HCT116 (cell line): ENCODE measurements at regions not wholly inside any gene's neighbourhood (a gene's known extent, or its start where the extent isn't known, plus 50 kb on each side); places are given as distances from the start of the nearest gene placed in this dataset.

Experiments used
- ATAC-seq: fragments of 200-7000 bp; cut with Tn5 transposase; 2 replicates; pipeline ENCODE4 v1.9.1; 2020; ENCODE audit warnings: mild to moderate bottlenecking, moderate library complexity
- BruUV-seq: library from RNA; stranded (reverse); fragments of 400-500 nt; replicated peaks from 2 replicates; lab custom pipeline; 2021; lab: Mats Ljungman, UMichigan
- CTCF ChIA-PET: fragments of 300-600 bp; sonication (Branson Sonifier 250); formaldehyde crosslinking; loops from one replicate; lab custom pipeline; 2021; ENCODE audit warnings: antibody characterized with exemption; lab: Charles Lee
- POLR2A ChIA-PET: fragments of 300-600, 350-600 bp; sonication (Branson Sonifier 250); formaldehyde crosslinking; loops from one replicate; lab custom pipeline; 2021; ENCODE audit warnings: antibody characterized with exemption; lab: Charles Lee
- RAD21 ChIA-PET, 2 experiments: fragments of 300-600 bp; sonication (Branson Sonifier 250); formaldehyde crosslinking; loops; one replicate each; lab custom pipeline; 2023; ENCODE audit warnings: low total read pairs in 2 of 2; ENCODE audit not compliant: uncharacterized antibody in 2 of 2, unreplicated experiment in 2 of 2, low non-redundant PET in 1 of 2; lab: Charles Lee
- DNase-seq: peaks from one replicate; pipeline ENCODE4 v3.0.0-alpha.2; 2010; ENCODE audit warnings: low read depth, low spot score
- H2AFZ ChIP-seq: fragments of 200-600 bp; shearing (Covaris generic), sonication (generic); 2 replicates; pipeline ENCODE4 v1.6.1; 2017; ENCODE audit warnings: low read depth, mixed run types, mixed read lengths, antibody characterized with exemption, low read length; ENCODE audit not compliant: poor library complexity, severe bottlenecking
- H3K27ac ChIP-seq: 2 replicates; pipeline ENCODE4 v1.5.1; 2012; ENCODE audit warnings: low read depth, low read length
- H3K27me3 ChIP-seq: fragments of 200-600 bp; sonication (generic); 2 replicates; pipeline ENCODE4 v1.6.1; 2016; ENCODE audit warnings: mixed run types, low read length, mixed read lengths; ENCODE audit not compliant: insufficient read depth
- H3K36me3 ChIP-seq, 2 experiments: fragments of 200-500 bp in 1 of 2; fragments of 200-600 bp in 1 of 2; sonication (Bioruptor generic) in 1 of 2; sonication (generic) in 1 of 2; 2 replicates each; pipeline versions ENCODE4 v1.5.1 to v1.6.1; 2014 to 2016; ENCODE audit warnings: low read length in 2 of 2, inconsistent platforms in 1 of 2, mixed read lengths in 1 of 2, mixed run types in 1 of 2; ENCODE audit not compliant: insufficient read depth in 2 of 2, control insufficient read depth in 1 of 2
- H3K4me1 ChIP-seq, 2 experiments: fragments of 200-600 bp in 1 of 2; sonication (generic) in 1 of 2; 2 replicates each; pipeline versions ENCODE4 v1.5.1 to v1.6.1; 2012 to 2017; ENCODE audit warnings: low read length in 2 of 2, inconsistent platforms in 1 of 2, mild to moderate bottlenecking in 1 of 2, mixed read lengths in 1 of 2, mixed run types in 1 of 2, moderate library complexity in 1 of 2; ENCODE audit not compliant: insufficient read depth in 2 of 2, control insufficient read depth in 1 of 2
- H3K4me2 ChIP-seq: fragments of 200-600 bp; sonication (generic); 2 replicates; pipeline ENCODE4 v1.6.1; 2017; ENCODE audit warnings: mixed run types, low read length, mixed read lengths
- H3K4me3 ChIP-seq, 2 experiments: fragments of 200-600 bp in 1 of 2; sonication (generic) in 1 of 2; replicated peaks in 1 of 2; 2 replicates each; pipeline ENCODE4 v1.5.1; 2011 to 2016; ENCODE audit warnings: low read length in 2 of 2, control low read depth in 1 of 2, low read depth in 1 of 2, mild to moderate bottlenecking in 1 of 2, mixed read lengths in 1 of 2, mixed run types in 1 of 2
- H3K79me2 ChIP-seq: fragments of 200-600 bp; sonication (generic); 2 replicates; pipeline ENCODE4 v1.6.1; 2017; ENCODE audit warnings: mild to moderate bottlenecking, mixed run types, low read length, moderate library complexity, mixed read lengths; ENCODE audit not compliant: insufficient read depth
- H3K9ac ChIP-seq: fragments of 200-600 bp; sonication (generic); 2 replicates; pipeline ENCODE4 v1.6.1; 2016; ENCODE audit warnings: low read length, mixed read lengths
- H3K9me2 ChIP-seq: fragments of 200-600 bp; sonication (generic), shearing (Covaris generic); 2 replicates; pipeline ENCODE4 v1.6.1; 2017; ENCODE audit warnings: mixed run types, mild to moderate bottlenecking, moderate library complexity; ENCODE audit not compliant: insufficient read depth
- H3K9me3 ChIP-seq, 2 experiments: fragments of 200-500 bp in 1 of 2; fragments of 200-600 bp in 1 of 2; sonication (Bioruptor generic) in 1 of 2; sonication (generic) in 1 of 2; 2 replicates each; pipeline ENCODE4 v1.6.1; 2014 to 2017; ENCODE audit warnings: low read length in 2 of 2, mixed read lengths in 2 of 2, inconsistent platforms in 1 of 2, low read depth in 1 of 2, mild to moderate bottlenecking in 1 of 2, mixed run types in 1 of 2, moderate library complexity in 1 of 2; ENCODE audit not compliant: control insufficient read depth in 1 of 2, insufficient read depth in 1 of 2
- H4K20me1 ChIP-seq: fragments of 200-600 bp; sonication (generic), shearing (Covaris generic); 2 replicates; pipeline ENCODE4 v1.6.1; 2017; ENCODE audit warnings: mixed run types, mild to moderate bottlenecking, moderate library complexity; ENCODE audit not compliant: insufficient read depth
- CBX3 ChIP-seq: IDR thresholded peaks from 2 replicates; pipeline ENCODE4 v1.6.1; 2012; ENCODE audit warnings: low read depth
- EGR1 ChIP-seq: IDR thresholded peaks from 2 replicates; pipeline ENCODE4 v1.6.1; 2012; ENCODE audit warnings: low read depth
- JUND ChIP-seq: IDR thresholded peaks from 2 replicates; pipeline ENCODE4 v1.6.1; 2012
- POLR2A ChIP-seq: IDR thresholded peaks from 2 replicates; pipeline ENCODE4 v1.7.0; 2011; ENCODE audit warnings: borderline replicate concordance; ENCODE audit not compliant: insufficient read depth, insufficient read length; ENCODE audit errors: extremely low read depth
- POLR2AphosphoS5 ChIP-seq: IDR thresholded peaks from 2 replicates; pipeline ENCODE4 v1.6.1; 2011; ENCODE audit warnings: mild to moderate bottlenecking, low read depth, low read length, moderate library complexity
- RAD21 ChIP-seq: IDR thresholded peaks from 2 replicates; pipeline ENCODE4 v1.6.1; 2012; ENCODE audit warnings: low read depth, mild to moderate bottlenecking
- SIN3A ChIP-seq: IDR thresholded peaks from 2 replicates; pipeline ENCODE4 v1.6.1; 2012; ENCODE audit warnings: low read depth
- ZFX ChIP-seq: fragments of 450-650 bp; IDR thresholded peaks from 2 replicates; pipeline ENCODE4 v1.6.1; 2017
- intact Hi-C: fragments of 100-400 bp; cut with micrococcal nuclease; formaldehyde crosslinking; loops from 2 replicates; pipeline ENCODE4 v1.10.0; 2022
- TF ChIP-seq, protein P1 (sequence below): IDR thresholded peaks from 2 replicates; pipeline ENCODE4 v1.6.1; 2012
- TF ChIP-seq, protein P2 (sequence below): IDR thresholded peaks from 2 replicates; pipeline ENCODE4 v1.6.1; 2012; ENCODE audit warnings: low read depth

DNA sequence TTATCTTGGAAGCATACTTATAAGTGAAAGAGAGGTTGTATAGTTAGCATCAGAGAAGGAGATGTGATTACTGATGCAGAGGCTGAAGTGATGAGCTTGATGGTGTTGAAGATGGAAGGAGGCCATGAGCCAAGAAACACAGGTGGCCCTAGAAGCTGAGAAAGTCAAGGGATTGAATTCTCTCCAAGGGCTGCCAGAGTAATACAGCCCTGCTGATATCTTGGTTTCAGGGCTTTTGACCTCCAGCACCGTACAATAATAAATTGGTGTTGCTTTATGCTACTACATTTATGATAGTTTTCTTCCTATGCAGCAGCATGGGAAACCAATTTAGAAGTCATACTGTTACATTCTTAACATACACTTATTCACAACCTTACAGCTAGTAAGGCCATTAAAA, 1133.3 kb downstream of the AACS start:
- DNase-seq = no peak
- H3K79me2 ChIP-seq = no peaks in the 10 kb centered on the region
- no peaks in the 10 kb centered on the region for H3K9me2 ChIP-seq
- no peak for TF ChIP-seq SIN3A
- TF ChIP-seq, all 23 proteins: peak for 0
- H3K4me2 ChIP-seq = no peak overlapping the region
- ChIA-PET POLR2A (no interaction called here), CTCF (no interaction called here), RAD21 (no interaction called here)
- no peak overlapping the region for H3K27ac ChIP-seq
- no peaks in the 10 kb centered on the region for H3K36me3 ChIP-seq
- intact Hi-C loops = no loop called here
- peaks cover 7 to 17% of the 10 kb centered on the region in 2 experiments; a peak in 3 of 4 replicates for H3K9me3 ChIP-seq
- H3K4me3 ChIP-seq = no peak overlapping the region
- no peak overlapping the region for H3K9ac ChIP-seq
- no peaks in the 10 kb centered on the region for H3K27me3 ChIP-seq
- H4K20me1 ChIP-seq = no peaks in the 10 kb centered on the region
- ATAC-seq = no peak
- no TSS peak for BruUV-seq
- no peaks in the 10 kb centered on the region for H3K4me1 ChIP-seq
- H2AFZ ChIP-seq = no peak overlapping the region

DNA sequence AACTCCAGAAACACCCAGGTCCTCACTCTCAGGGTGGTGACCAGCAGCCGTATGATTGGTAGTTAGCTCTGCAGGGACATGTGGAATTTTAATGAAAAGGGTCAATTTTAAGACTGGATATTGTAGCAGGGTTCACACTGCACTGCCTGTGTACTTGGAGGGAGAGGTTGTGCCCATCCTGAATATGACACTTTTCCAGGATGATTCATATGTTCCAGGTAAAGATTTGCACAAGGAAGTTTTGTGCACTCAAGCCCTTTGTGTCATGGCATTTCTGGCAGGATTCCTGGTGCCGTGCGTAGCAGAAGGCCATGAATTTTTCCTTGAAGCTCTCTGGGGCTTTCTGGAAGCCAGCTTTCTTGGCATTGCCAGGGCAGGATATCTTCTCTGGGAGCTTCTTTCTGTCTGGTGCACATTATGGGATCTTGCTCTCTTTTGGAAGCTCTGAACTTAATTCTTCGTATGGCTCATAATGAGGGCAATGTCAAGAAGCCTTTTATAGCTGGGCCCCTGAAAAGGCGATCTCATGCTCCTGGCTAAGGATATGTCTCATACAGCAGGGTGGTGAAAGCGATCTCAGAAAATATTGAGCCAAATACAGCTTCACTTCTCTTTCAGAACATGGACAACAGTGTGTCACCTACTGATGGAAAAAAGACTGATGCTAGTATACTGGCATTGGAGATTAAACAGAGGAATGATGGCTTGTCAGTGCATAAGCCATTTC, 1133.9 kb downstream of the AACS start:
- no peaks in the 10 kb centered on the region for H3K79me2 ChIP-seq
- peaks cover 11 to 17% of the 10 kb centered on the region in 2 experiments; a peak in 3 of 4 replicates for H3K9me3 ChIP-seq
- RAD21 ChIA-PET = no interaction called here
- POLR2A ChIA-PET = no interaction called here
- no peaks in the 10 kb centered on the region for H3K9me2 ChIP-seq
- ATAC-seq = no peak
- CTCF ChIA-PET = no interaction called here
- DNase-seq = no peak
- H3K4me2 ChIP-seq = no peak overlapping the region
- H3K27ac ChIP-seq = no peak overlapping the region
- no peak overlapping the region for H2AFZ ChIP-seq
- H4K20me1 ChIP-seq = no peaks in the 10 kb centered on the region
- no peak overlapping the region for H3K4me3 ChIP-seq
- no TSS peak for BruUV-seq
- H3K27me3 ChIP-seq = no peaks in the 10 kb centered on the region
- no peak for TF ChIP-seq EGR1
- TF ChIP-seq JUND = no peak
- no peak for TF ChIP-seq RAD21
- no peak for TF ChIP-seq POLR2A
- no peak for TF ChIP-seq CBX3
- no peak for TF ChIP-seq ZFX
- TF ChIP-seq, protein P1, sequence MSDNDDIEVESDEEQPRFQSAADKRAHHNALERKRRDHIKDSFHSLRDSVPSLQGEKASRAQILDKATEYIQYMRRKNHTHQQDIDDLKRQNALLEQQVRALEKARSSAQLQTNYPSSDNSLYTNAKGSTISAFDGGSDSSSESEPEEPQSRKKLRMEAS = no peak
- no peak for TF ChIP-seq POLR2AphosphoS5
- TF ChIP-seq, protein P2, sequence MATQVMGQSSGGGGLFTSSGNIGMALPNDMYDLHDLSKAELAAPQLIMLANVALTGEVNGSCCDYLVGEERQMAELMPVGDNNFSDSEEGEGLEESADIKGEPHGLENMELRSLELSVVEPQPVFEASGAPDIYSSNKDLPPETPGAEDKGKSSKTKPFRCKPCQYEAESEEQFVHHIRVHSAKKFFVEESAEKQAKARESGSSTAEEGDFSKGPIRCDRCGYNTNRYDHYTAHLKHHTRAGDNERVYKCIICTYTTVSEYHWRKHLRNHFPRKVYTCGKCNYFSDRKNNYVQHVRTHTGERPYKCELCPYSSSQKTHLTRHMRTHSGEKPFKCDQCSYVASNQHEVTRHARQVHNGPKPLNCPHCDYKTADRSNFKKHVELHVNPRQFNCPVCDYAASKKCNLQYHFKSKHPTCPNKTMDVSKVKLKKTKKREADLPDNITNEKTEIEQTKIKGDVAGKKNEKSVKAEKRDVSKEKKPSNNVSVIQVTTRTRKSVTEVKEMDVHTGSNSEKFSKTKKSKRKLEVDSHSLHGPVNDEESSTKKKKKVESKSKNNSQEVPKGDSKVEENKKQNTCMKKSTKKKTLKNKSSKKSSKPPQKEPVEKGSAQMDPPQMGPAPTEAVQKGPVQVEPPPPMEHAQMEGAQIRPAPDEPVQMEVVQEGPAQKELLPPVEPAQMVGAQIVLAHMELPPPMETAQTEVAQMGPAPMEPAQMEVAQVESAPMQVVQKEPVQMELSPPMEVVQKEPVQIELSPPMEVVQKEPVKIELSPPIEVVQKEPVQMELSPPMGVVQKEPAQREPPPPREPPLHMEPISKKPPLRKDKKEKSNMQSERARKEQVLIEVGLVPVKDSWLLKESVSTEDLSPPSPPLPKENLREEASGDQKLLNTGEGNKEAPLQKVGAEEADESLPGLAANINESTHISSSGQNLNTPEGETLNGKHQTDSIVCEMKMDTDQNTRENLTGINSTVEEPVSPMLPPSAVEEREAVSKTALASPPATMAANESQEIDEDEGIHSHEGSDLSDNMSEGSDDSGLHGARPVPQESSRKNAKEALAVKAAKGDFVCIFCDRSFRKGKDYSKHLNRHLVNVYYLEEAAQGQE = no peak
- H3K9ac ChIP-seq = no peak overlapping the region
- no peaks in the 10 kb centered on the region for H3K36me3 ChIP-seq
- no peaks in the 10 kb centered on the region for H3K4me1 ChIP-seq
- intact Hi-C loops = no loop called here
